ENCODE measurements at regions not wholly inside any gene's neighbourhood (a gene's known extent, or its start where the extent isn't known, plus 50 kb on each side); places are given as distances from the start of the nearest gene placed in this dataset.

GRCh38 chr16:86291491-86291890, 218.8 kb upstream of the FOXF1 start:
- no peak for DNase-seq (ENCODE audit: extremely low spot score)
- CTCF ChIA-PET: no interaction called here
- TF ChIP-seq HDGF (IDR thresholded peaks at IDR 0.05; ENCODE audit: borderline replicate concordance): no peak
- no peak for TF ChIP-seq BHLHE40 (IDR thresholded peaks at IDR 0.05; ENCODE audit: borderline replicate concordance)
- TF ChIP-seq, protein P1, sequence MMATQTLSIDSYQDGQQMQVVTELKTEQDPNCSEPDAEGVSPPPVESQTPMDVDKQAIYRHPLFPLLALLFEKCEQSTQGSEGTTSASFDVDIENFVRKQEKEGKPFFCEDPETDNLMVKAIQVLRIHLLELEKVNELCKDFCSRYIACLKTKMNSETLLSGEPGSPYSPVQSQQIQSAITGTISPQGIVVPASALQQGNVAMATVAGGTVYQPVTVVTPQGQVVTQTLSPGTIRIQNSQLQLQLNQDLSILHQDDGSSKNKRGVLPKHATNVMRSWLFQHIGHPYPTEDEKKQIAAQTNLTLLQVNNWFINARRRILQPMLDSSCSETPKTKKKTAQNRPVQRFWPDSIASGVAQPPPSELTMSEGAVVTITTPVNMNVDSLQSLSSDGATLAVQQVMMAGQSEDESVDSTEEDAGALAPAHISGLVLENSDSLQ (IDR thresholded peaks at IDR 0.05): no peak
- POLR2A ChIA-PET: no interaction called here

DNA sequence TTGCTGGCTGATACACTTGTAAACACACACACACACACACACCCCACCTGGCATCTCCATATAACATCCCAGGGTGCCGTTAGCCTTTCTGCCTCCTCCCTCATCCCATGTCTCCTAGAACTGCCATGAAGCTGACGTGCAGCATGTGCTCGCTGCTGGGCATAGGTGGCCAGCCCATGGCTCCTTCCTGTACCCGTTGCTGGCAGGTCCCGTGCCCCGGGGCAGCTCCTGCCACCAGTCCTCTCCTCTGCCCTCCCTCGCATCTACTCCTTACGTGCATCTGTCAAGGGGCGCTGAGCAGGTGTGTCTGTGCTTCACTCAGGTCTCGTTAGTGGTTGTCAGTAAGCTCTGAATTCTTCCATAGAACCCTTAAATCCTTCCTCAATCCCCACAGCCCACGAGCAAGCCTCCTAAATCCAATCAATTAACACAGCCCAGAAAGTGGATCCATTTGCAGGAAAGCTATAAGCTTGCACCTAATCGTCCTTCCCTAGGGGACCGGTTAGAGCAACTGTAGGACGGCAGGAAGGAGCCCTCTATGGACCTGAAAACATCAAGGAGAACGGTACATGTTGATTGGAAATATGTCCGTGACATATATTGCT, 218.1 kb upstream of the FOXF1 start:
- ChIA-PET POLR2A (no interaction called here), CTCF (no interaction called here)
- no peak for DNase-seq (ENCODE audit: extremely low spot score)
- no peak for TF ChIP-seq FOXM1 (IDR thresholded peaks at IDR 0.05; ENCODE audit: borderline replicate concordance)
- no peak for TF ChIP-seq CTBP1 (IDR thresholded peaks at IDR 0.05; ENCODE audit: borderline replicate concordance)
- no peak for TF ChIP-seq TARDBP (IDR thresholded peaks at IDR 0.05)
- TF ChIP-seq SP1 (IDR thresholded peaks at IDR 0.05): no peak
- TF ChIP-seq ZNF384 (IDR thresholded peaks at IDR 0.05): no peak

GRCh38 chr16:86292942-86293341, 217.4 kb upstream of the FOXF1 start:
- CTCF ChIA-PET: interaction anchor here (0.6 kb wide), 1 partner anchor 393 kb away, joined by 3 read pairs; no protein-coding TSS in a partner anchor

DNA sequence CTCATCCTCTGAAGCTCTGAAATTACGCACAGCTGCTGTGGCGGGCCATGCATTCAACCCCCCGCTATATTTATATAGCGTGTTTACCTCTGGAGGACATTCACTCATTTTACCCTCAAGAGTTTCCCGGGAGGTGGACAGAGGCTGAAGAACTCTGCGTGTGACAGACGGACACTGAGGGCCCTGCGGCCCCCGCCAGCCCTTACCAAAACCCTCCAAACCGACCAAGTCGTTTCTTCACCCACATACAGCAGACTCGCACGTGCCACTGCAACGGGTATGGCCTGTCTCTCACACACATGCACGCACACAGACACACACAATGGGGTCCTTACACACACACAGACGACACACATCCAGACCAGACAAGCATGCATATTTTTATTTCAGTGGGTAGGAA, 216.4 kb upstream of the FOXF1 start:
- TF ChIP-seq ZNF384 (IDR thresholded peaks at IDR 0.05) (no peak), NFRKB (IDR thresholded peaks at IDR 0.05) (no peak), FOXA1 (IDR thresholded peaks at IDR 0.05) (no peak), CTBP1 (IDR thresholded peaks at IDR 0.05; ENCODE audit: borderline replicate concordance) (no peak), SUZ12 (IDR thresholded peaks at IDR 0.05) (no peak), LEF1 (IDR thresholded peaks at IDR 0.05; ENCODE audit: borderline replicate concordance) (no peak), ARNT (IDR thresholded peaks at IDR 0.05) (no peak), BHLHE40 (IDR thresholded peaks at IDR 0.05; ENCODE audit: borderline replicate concordance) (no peak), HDGF (IDR thresholded peaks at IDR 0.05; ENCODE audit: borderline replicate concordance) (no peak)
- TF ChIP-seq, protein P1 (IDR thresholded peaks at IDR 0.05): no peak
- ChIA-PET CTCF (no interaction called here), POLR2A (no interaction called here)
- DNase-seq (ENCODE audit: extremely low spot score): no peak

More at GRCh38 chr16:86292942-86293341, 217.4 kb upstream of the FOXF1 start:
- no peak for DNase-seq (ENCODE audit: extremely low spot score)
- POLR2A ChIA-PET: no interaction called here
- TF ChIP-seq SUZ12 (IDR thresholded peaks at IDR 0.05) (no peak), LEF1 (IDR thresholded peaks at IDR 0.05; ENCODE audit: borderline replicate concordance) (no peak), SP1 (IDR thresholded peaks at IDR 0.05) (no peak), ARNT (IDR thresholded peaks at IDR 0.05) (no peak), NFRKB (IDR thresholded peaks at IDR 0.05) (no peak), TARDBP (IDR thresholded peaks at IDR 0.05) (no peak), FOXM1 (IDR thresholded peaks at IDR 0.05; ENCODE audit: borderline replicate concordance) (no peak), FOXK2 (IDR thresholded peaks at IDR 0.05) (no peak)

DNA sequence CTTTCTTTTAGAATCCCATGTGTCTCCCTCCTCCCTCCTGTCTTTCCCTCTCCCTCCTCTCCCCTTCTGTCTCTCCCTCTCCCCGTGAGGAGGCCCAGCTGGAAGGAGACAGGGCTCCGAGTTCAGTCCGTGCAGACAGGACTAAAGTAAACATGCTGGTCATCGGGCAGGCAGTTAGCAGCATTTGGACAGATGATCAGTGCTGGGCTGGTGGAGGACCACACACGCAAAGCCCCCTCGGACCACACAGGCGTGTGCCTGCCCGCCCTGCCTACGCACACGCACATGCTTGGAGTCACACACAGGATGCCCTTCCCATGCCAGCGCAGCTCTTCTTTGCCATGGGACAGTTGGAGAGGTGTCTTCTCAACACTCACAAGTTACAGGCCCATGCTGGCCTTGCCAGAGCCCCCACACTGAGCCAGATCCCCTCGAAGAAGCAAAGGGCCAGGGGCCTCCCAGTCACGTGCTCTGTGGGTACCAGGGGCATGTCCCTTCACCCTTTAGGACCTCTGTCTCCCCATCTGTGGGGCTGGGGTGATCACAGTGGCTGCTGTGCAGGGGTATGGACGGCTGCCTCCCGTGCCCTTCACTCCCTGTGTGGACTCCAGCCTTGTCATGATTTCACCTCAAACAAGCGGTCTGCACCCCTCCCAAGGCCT, 215.7 kb upstream of the FOXF1 start:
- no peak for DNase-seq (ENCODE audit: extremely low spot score)
- no peak for TF ChIP-seq ARNT (IDR thresholded peaks at IDR 0.05)
- no peak for TF ChIP-seq LEF1 (IDR thresholded peaks at IDR 0.05; ENCODE audit: borderline replicate concordance)
- TF ChIP-seq, protein P1 (IDR thresholded peaks at IDR 0.05): no peak
- TF ChIP-seq HDGF (IDR thresholded peaks at IDR 0.05; ENCODE audit: borderline replicate concordance): no peak
- TF ChIP-seq FOXA1 (IDR thresholded peaks at IDR 0.05): no peak
- ChIA-PET CTCF (no interaction called here), POLR2A (no interaction called here)

GRCh38 chr16:86296256-86296655, 214.1 kb upstream of the FOXF1 start:
- no peak for DNase-seq (ENCODE audit: extremely low spot score)
- ChIA-PET CTCF (no interaction called here), POLR2A (no interaction called here)
- no peak for TF ChIP-seq L3MBTL2 (conservative IDR thresholded peaks at IDR 0.05)
- TF ChIP-seq NFRKB (IDR thresholded peaks at IDR 0.05): no peak
- TF ChIP-seq SP1 (IDR thresholded peaks at IDR 0.05): no peak
- TF ChIP-seq BHLHE40 (IDR thresholded peaks at IDR 0.05; ENCODE audit: borderline replicate concordance): no peak
- TF ChIP-seq, protein P1 (IDR thresholded peaks at IDR 0.05): no peak
- no peak for TF ChIP-seq HDGF (IDR thresholded peaks at IDR 0.05; ENCODE audit: borderline replicate concordance)
- TF ChIP-seq LEF1 (IDR thresholded peaks at IDR 0.05; ENCODE audit: borderline replicate concordance): no peak
- TF ChIP-seq ARNT (IDR thresholded peaks at IDR 0.05): no peak
- no peak for TF ChIP-seq FOXK2 (IDR thresholded peaks at IDR 0.05)
- TF ChIP-seq ZNF384 (IDR thresholded peaks at IDR 0.05): no peak
- TF ChIP-seq FOXA1 (IDR thresholded peaks at IDR 0.05): no peak
